ENCODE measurements at regions not wholly inside any gene's neighbourhood (a gene's known extent, or its start where the extent isn't known, plus 50 kb on each side); places are given as distances from the start of the nearest gene placed in this dataset.
"Not testable (repeated sequence)": the region's sequence is repeated elsewhere in the genome, so short reads cannot be mapped to it uniquely, and the experiment has no call there.

GRCh38 chr5:36537724-36538123 lies 68.7 kb upstream of the SLC1A3 start:
- FAIRE-seq (no peak), DNase-seq (ENCODE audit: low read depth, low spot score) (no peak)
- H3K27me3 ChIP-seq (ENCODE audit: control insufficient read depth, extremely low read depth, insufficient read depth, low read length): no peaks in the 10 kb centered on the region
- H3K4me1 ChIP-seq (ENCODE audit: control insufficient read depth, extremely low read depth, insufficient read depth, low read length): peaks cover 7% of the 10 kb centered on the region
- no peaks in the 10 kb centered on the region for H3K79me2 ChIP-seq (ENCODE audit: control insufficient read depth, insufficient read depth, low read length)
- H4K20me1 ChIP-seq (ENCODE audit: control insufficient read depth, extremely low read depth, insufficient read depth, low read length): no peaks in the 10 kb centered on the region
- H3K4me2 ChIP-seq (ENCODE audit: control insufficient read depth, extremely low read depth, insufficient read depth, low read depth, low read length): no peak overlapping the region
- H3K9me3 ChIP-seq (ENCODE audit: control insufficient read depth, low read depth, low read length): no peaks in the 10 kb centered on the region
- H3K36me3 ChIP-seq (ENCODE audit: control insufficient read depth in 2 of 2, extremely low read depth in 1 of 2, insufficient read depth in 2 of 2, low read length in 2 of 2): no peaks in the 10 kb centered on the region
- no peak overlapping the region for H3K9ac ChIP-seq (ENCODE audit: control insufficient read depth, extremely low read depth, insufficient read depth, low read length)
- H3K9me1 ChIP-seq (ENCODE audit: control insufficient read depth, extremely low read depth, insufficient read depth, low read length): no peaks in the 10 kb centered on the region
- TF ChIP-seq EZH2 (IDR thresholded peaks at IDR 0.05; ENCODE audit: low read length) (no peak), CTCF (optimal IDR thresholded peaks at IDR 0.05 in 1 of 3, IDR thresholded peaks at IDR 0.05 in 1 of 3, conservative IDR thresholded peaks at IDR 0.05 in 1 of 3; ENCODE audit: extremely low read depth in 1 of 3, insufficient read depth in 2 of 3, low read length in 3 of 3) (no peak)
- no peak overlapping the region for H3K4me3 ChIP-seq (ENCODE audit: control insufficient read depth in 2 of 3, extremely low read depth in 1 of 3, insufficient read depth in 2 of 3, low read depth in 1 of 3, low read length in 3 of 3)
- dilution Hi-C loops (cut with MboI; ENCODE audit: extremely low pct_ligation_motif_present, low sequenced_read_pairs): no loop called here
- H2AFZ ChIP-seq (ENCODE audit: control insufficient read depth, low read length): no peak overlapping the region
- no peak overlapping the region for H3K27ac ChIP-seq (ENCODE audit: control insufficient read depth, insufficient read depth, low read length)

GRCh38 chr5:36552651-36553393 lies 53.6 kb upstream of the SLC1A3 start:
- Histone ChIP-seq H3K9ac (ENCODE audit: control insufficient read depth, extremely low read depth, insufficient read depth, low read length) (no peak overlapping the region), H3K36me3 (ENCODE audit: control insufficient read depth in 2 of 2, extremely low read depth in 1 of 2, insufficient read depth in 2 of 2, low read length in 2 of 2) (no peaks in the 10 kb centered on the region), H3K4me2 (ENCODE audit: control insufficient read depth, extremely low read depth, insufficient read depth, low read depth, low read length) (no peak overlapping the region), H3K4me1 (ENCODE audit: control insufficient read depth, extremely low read depth, insufficient read depth, low read length) (no peaks in the 10 kb centered on the region), H3K27ac (ENCODE audit: control insufficient read depth, insufficient read depth, low read length) (no peak overlapping the region), H3K27me3 (ENCODE audit: control insufficient read depth, extremely low read depth, insufficient read depth, low read length) (no peaks in the 10 kb centered on the region), H4K20me1 (ENCODE audit: control insufficient read depth, extremely low read depth, insufficient read depth, low read length) (no peaks in the 10 kb centered on the region), H3K9me3 (ENCODE audit: control insufficient read depth, low read depth, low read length) (no peaks in the 10 kb centered on the region), H3K79me2 (ENCODE audit: control insufficient read depth, insufficient read depth, low read length) (no peaks in the 10 kb centered on the region), H3K9me1 (ENCODE audit: control insufficient read depth, extremely low read depth, insufficient read depth, low read length) (no peaks in the 10 kb centered on the region), H3K4me3 (ENCODE audit: control insufficient read depth in 2 of 3, extremely low read depth in 1 of 3, insufficient read depth in 2 of 3, low read depth in 1 of 3, low read length in 3 of 3) (no peak overlapping the region), H2AFZ (ENCODE audit: control insufficient read depth, low read length) (no peak overlapping the region)
- no peak for TF ChIP-seq CTCF (optimal IDR thresholded peaks at IDR 0.05 in 1 of 3, IDR thresholded peaks at IDR 0.05 in 1 of 3, conservative IDR thresholded peaks at IDR 0.05 in 1 of 3; ENCODE audit: extremely low read depth in 1 of 3, insufficient read depth in 2 of 3, low read length in 3 of 3)
- no peak for TF ChIP-seq EZH2 (IDR thresholded peaks at IDR 0.05; ENCODE audit: low read length)
- DNase-seq (ENCODE audit: low read depth, low spot score) (no peak), FAIRE-seq (no peak)
- dilution Hi-C loops (cut with MboI; ENCODE audit: extremely low pct_ligation_motif_present, low sequenced_read_pairs): no loop called here

GRCh38 chr5:36555035-36555434 lies 51.4 kb upstream of the SLC1A3 start:
- H3K36me3 ChIP-seq (ENCODE audit: control insufficient read depth in 2 of 2, extremely low read depth in 1 of 2, insufficient read depth in 2 of 2, low read length in 2 of 2); H3K4me1 ChIP-seq (ENCODE audit: control insufficient read depth, extremely low read depth, insufficient read depth, low read length); H3K79me2 ChIP-seq (ENCODE audit: control insufficient read depth, insufficient read depth, low read length); H2AFZ ChIP-seq (ENCODE audit: control insufficient read depth, low read length); H3K9me1 ChIP-seq (ENCODE audit: control insufficient read depth, extremely low read depth, insufficient read depth, low read length); H3K9ac ChIP-seq (ENCODE audit: control insufficient read depth, extremely low read depth, insufficient read depth, low read length); DNase-seq (ENCODE audit: low read depth, low spot score); H3K4me3 ChIP-seq (ENCODE audit: control insufficient read depth in 2 of 3, extremely low read depth in 1 of 3, insufficient read depth in 2 of 3, low read depth in 1 of 3, low read length in 3 of 3); H3K27me3 ChIP-seq (ENCODE audit: control insufficient read depth, extremely low read depth, insufficient read depth, low read length); dilution Hi-C loops (cut with MboI; ENCODE audit: extremely low pct_ligation_motif_present, low sequenced_read_pairs); H3K27ac ChIP-seq (ENCODE audit: control insufficient read depth, insufficient read depth, low read length); FAIRE-seq; H3K9me3 ChIP-seq (ENCODE audit: control insufficient read depth, low read depth, low read length); H3K4me2 ChIP-seq (ENCODE audit: control insufficient read depth, extremely low read depth, insufficient read depth, low read depth, low read length); H4K20me1 ChIP-seq (ENCODE audit: control insufficient read depth, extremely low read depth, insufficient read depth, low read length): not testable (repeated sequence)

All from keratinocyte (primary cell).